RWPE1 (cell line): ENCODE measurements at regions not wholly inside any gene's neighbourhood (a gene's known extent, or its start where the extent isn't known, plus 50 kb on each side); places are given as distances from the start of the nearest gene placed in this dataset.

Experiments used
- CTCF ChIA-PET: fragments of 350-600 bp; sonication (Branson Sonifier 250); formaldehyde crosslinking; extraction: SDS; loops from one replicate; lab custom pipeline; 2021; lab: Yijun Ruan, JAX
- POLR2A ChIA-PET: fragments of 400-600 bp; formaldehyde crosslinking; extraction: SDS; loops from one replicate; lab custom pipeline; 2020; ENCODE audit warnings: antibody characterized with exemption; ENCODE audit not compliant: low non-redundant PET; lab: Yijun Ruan, JAX
- DNase-seq: peaks from one replicate; pipeline ENCODE4 v3.0.0; 2012; ENCODE audit warnings: low spot score
- H3K27ac ChIP-seq: fragments of 450-650 bp; 2 replicates; pipeline ENCODE4 v1.5.1; 2017
- TF ChIP-seq, protein P1 (sequence below): fragments of 450-650 bp; conservative IDR thresholded peaks from 2 replicates; pipeline ENCODE4 v1.5.1; 2017; ENCODE audit warnings: low read depth, mild to moderate bottlenecking

GRCh38 chr20:46838011-46838410, 56.6 kb upstream of the EYA2 start:
- TF ChIP-seq, protein P1, sequence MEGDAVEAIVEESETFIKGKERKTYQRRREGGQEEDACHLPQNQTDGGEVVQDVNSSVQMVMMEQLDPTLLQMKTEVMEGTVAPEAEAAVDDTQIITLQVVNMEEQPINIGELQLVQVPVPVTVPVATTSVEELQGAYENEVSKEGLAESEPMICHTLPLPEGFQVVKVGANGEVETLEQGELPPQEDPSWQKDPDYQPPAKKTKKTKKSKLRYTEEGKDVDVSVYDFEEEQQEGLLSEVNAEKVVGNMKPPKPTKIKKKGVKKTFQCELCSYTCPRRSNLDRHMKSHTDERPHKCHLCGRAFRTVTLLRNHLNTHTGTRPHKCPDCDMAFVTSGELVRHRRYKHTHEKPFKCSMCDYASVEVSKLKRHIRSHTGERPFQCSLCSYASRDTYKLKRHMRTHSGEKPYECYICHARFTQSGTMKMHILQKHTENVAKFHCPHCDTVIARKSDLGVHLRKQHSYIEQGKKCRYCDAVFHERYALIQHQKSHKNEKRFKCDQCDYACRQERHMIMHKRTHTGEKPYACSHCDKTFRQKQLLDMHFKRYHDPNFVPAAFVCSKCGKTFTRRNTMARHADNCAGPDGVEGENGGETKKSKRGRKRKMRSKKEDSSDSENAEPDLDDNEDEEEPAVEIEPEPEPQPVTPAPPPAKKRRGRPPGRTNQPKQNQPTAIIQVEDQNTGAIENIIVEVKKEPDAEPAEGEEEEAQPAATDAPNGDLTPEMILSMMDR, result no peak
- CTCF ChIA-PET, result no interaction called here
- POLR2A ChIA-PET, result no interaction called here
- no peak overlapping the region for H3K27ac ChIP-seq
- no peak for DNase-seq

DNA sequence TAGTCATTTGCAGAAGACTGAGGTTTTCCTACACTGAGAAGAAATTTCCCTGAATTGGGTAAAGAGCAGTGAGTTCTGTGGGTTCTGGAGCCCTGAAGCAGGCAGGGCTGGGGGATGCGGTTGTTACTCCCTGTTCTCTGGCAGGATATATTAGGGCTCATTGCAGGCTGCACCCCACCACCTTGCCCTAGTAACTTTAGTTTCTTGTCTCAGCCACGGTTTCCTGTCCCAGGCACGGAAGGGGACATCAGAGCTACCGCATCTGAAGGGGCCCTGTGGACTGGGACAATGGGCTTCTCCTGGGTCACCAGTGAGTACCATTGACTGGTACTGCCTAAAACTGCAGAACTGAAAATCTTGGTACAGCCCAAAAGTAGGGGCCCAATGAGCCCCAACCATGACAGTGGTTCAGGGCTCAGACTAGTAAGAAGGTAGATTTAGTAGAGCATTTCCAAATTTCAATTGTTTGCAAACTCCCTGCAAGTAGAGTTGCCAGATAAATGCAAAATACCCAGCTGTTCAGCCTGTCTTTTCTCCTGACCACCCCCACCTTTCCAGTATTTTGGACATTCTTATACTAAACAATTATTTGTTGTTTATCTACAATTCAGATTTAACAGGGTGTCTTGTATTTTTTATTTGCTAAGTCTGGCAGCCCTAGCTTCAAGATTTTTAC, 54.5 kb upstream of the EYA2 start:
- POLR2A ChIA-PET, result no interaction called here
- CTCF ChIA-PET, result no interaction called here
- DNase-seq, result no peak
- no peak overlapping the region for H3K27ac ChIP-seq
- TF ChIP-seq, protein P1, result no peak
